ENCODE measurements at regions not wholly inside any gene's neighbourhood (a gene's known extent, or its start where the extent isn't known, plus 50 kb on each side); places are given as distances from the start of the nearest gene placed in this dataset.

DNA sequence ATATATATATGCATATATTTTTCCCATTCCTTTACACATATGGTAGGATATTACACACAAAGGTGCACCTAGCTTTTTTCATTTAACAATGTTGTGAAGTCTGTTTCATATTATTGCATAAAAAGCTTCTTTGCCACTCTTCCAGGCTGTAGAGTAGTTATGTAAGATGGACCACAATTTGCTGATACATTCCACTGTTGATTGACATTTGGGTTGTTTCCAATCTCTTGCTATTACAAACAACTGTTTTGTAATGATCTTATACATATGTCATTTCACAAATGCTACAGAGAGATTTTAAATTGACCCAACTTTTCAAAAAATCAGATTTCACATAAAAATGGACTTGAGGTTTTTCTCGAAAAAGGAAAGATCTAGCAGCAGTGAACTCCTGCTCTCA, 301.4 kb downstream of the CDCA7 start:
- WGBS, 2 experiments (ENCODE audit: insufficient coverage in 2 of 2): 0% methylated on average over 1 of the region's 1 CpG
- Histone ChIP-seq H3K4me3 (ENCODE audit: extremely low read depth, insufficient read depth, low read length, poor library complexity, severe bottlenecking) (no peak overlapping the region), H3K27ac (ENCODE audit: low read depth, low read length, severe bottlenecking) (no peak overlapping the region), H3K4me1 (ENCODE audit: control insufficient read depth, insufficient read depth, low read length, poor library complexity, severe bottlenecking) (peaks cover 18% of the 10 kb centered on the region), H3K36me3 (ENCODE audit: control insufficient read depth, insufficient read depth, low read length) (no peaks in the 10 kb centered on the region), H3K9me3 (ENCODE audit: control insufficient read depth, low read length) (peaks cover 9% of the 10 kb centered on the region)

DNA sequence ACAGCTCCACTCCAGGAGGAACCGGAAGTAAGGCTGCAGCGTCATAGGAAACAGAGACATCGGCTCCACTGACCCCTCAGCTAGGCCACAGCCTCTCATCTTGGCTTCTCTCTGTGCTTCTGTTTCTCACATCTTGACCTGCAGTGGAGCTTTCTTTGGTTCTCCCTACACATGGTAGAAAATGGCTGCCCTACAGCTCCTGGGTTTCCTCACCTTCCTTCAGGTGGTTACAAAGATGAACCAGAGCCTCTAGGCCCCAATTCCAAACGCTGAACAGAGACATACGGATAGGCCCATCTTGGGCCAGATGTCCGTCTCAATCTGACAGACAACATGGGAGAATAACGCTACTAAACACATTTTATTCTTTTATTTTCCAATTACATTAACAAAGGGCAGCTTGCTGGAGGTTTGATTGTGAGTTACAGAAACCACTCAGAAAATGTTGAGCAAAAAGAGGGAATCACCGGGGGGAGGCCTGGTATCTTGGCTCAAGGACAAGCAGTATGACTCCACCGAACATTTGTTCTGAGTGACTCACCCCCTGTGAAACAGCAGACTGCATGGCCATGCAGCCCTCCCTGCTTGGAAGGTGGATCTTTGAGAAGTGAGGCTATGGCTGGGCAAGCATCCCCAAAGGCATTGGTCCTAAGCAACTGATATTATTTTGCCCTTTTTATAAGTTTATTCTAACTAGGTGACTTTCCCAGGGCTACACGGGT, 303.5 kb downstream of the CDCA7 start:
- no peaks in the 10 kb centered on the region for H3K36me3 ChIP-seq (ENCODE audit: control insufficient read depth, insufficient read depth, low read length)
- H3K27ac ChIP-seq (ENCODE audit: low read depth, low read length, severe bottlenecking): no peak overlapping the region
- H3K4me1 ChIP-seq (ENCODE audit: control insufficient read depth, insufficient read depth, low read length, poor library complexity, severe bottlenecking): peaks cover 14% of the 10 kb centered on the region
- WGBS, 2 experiments (ENCODE audit: insufficient coverage in 2 of 2): 79 to 89% methylated on average over 7 to 8 of the region's 10 CpGs
- no peak overlapping the region for H3K4me3 ChIP-seq (ENCODE audit: extremely low read depth, insufficient read depth, low read length, poor library complexity, severe bottlenecking)
- H3K9me3 ChIP-seq (ENCODE audit: control insufficient read depth, low read length): no peaks in the 10 kb centered on the region

DNA sequence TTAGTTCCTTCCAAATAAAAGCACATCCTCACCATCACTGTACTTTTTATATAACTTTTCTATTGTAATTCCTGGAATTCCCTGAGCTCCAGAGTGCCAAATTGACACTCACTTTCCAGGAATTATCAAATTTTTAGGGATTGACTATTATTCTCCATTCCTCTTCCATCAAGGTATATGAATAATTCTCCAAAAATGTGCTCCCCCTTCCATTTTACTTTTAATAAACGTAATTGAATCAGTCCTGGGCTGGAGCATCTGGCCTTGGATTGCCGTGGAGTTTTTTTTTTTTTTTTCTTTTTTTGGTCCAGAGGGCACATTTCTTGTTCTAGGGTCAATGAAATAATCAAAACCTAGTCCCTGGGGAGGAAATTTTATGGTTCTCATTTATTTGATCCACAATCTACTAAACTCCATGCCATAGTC, 304.3 kb downstream of the CDCA7 start:
- Histone ChIP-seq H3K9me3 (ENCODE audit: control insufficient read depth, low read length) (no peaks in the 10 kb centered on the region), H3K4me1 (ENCODE audit: control insufficient read depth, insufficient read depth, low read length, poor library complexity, severe bottlenecking) (peaks cover 9% of the 10 kb centered on the region), H3K36me3 (ENCODE audit: control insufficient read depth, insufficient read depth, low read length) (no peaks in the 10 kb centered on the region), H3K4me3 (ENCODE audit: extremely low read depth, insufficient read depth, low read length, poor library complexity, severe bottlenecking) (no peak overlapping the region), H3K27ac (ENCODE audit: low read depth, low read length, severe bottlenecking) (no peak overlapping the region)
- no CpG with 5 or more reads among the region's 2 CpGs for WGBS, 2 experiments (ENCODE audit: insufficient coverage in 2 of 2)

- H3K27ac ChIP-seq (ENCODE audit: low read depth, low read length, severe bottlenecking): no peak overlapping the region
- WGBS, 2 experiments (ENCODE audit: insufficient coverage in 2 of 2): 54 to 60% methylated on average over 2 to 4 of the region's 8 CpGs
- no peaks in the 10 kb centered on the region for H3K9me3 ChIP-seq (ENCODE audit: control insufficient read depth, low read length)
- no peak overlapping the region for H3K4me3 ChIP-seq (ENCODE audit: extremely low read depth, insufficient read depth, low read length, poor library complexity, severe bottlenecking)
- peaks cover 4% of the 10 kb centered on the region for H3K4me1 ChIP-seq (ENCODE audit: control insufficient read depth, insufficient read depth, low read length, poor library complexity, severe bottlenecking)
- H3K36me3 ChIP-seq (ENCODE audit: control insufficient read depth, insufficient read depth, low read length): no peaks in the 10 kb centered on the region
These were observed 304.8 kb downstream of the CDCA7 start for GRCh38 chr2:173659509-173659908.

GRCh38 chr2:173661586-173661985, 303.6 kb downstream of the SP3 start:
- H3K9me3 ChIP-seq (ENCODE audit: control insufficient read depth, low read length): no peaks in the 10 kb centered on the region
- H3K27ac ChIP-seq (ENCODE audit: low read depth, low read length, severe bottlenecking): no peak overlapping the region
- H3K4me1 ChIP-seq (ENCODE audit: control insufficient read depth, insufficient read depth, low read length, poor library complexity, severe bottlenecking): no peaks in the 10 kb centered on the region
- H3K36me3 ChIP-seq (ENCODE audit: control insufficient read depth, insufficient read depth, low read length): no peaks in the 10 kb centered on the region
- WGBS, 2 experiments (ENCODE audit: insufficient coverage in 2 of 2): no CpG with 5 or more reads among the region's 2 CpGs
- H3K4me3 ChIP-seq (ENCODE audit: extremely low read depth, insufficient read depth, low read length, poor library complexity, severe bottlenecking): no peak overlapping the region

DNA sequence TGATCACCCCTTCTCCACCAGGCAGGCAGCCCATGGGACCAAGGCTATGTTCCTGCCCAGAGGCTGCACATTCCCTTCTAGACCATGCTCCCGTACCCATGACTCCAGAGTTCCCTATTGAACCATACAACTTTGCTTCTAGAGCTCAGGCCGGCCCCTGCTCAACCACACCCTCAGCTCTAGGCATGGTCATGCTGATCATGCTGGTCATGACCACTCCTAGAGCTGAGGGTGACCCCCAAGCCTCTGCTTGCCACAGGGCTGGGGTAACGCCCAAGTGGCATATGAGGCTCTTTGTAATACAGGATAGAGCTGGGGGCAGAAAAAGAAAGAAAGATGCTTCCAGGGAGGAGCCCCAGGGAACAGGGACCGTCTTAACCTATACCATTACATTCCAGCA, 301.8 kb downstream of the SP3 start:
- H3K9me3 ChIP-seq (ENCODE audit: control insufficient read depth, low read length): no peaks in the 10 kb centered on the region
- H3K36me3 ChIP-seq (ENCODE audit: control insufficient read depth, insufficient read depth, low read length): no peaks in the 10 kb centered on the region
- no peak overlapping the region for H3K27ac ChIP-seq (ENCODE audit: low read depth, low read length, severe bottlenecking)
- H3K4me1 ChIP-seq (ENCODE audit: control insufficient read depth, insufficient read depth, low read length, poor library complexity, severe bottlenecking): no peaks in the 10 kb centered on the region
- H3K4me3 ChIP-seq (ENCODE audit: extremely low read depth, insufficient read depth, low read length, poor library complexity, severe bottlenecking): no peak overlapping the region
- WGBS, 2 experiments (ENCODE audit: insufficient coverage in 2 of 2): 91 to 100% methylated on average over 2 of the region's 4 CpGs

- H3K4me1 ChIP-seq (ENCODE audit: control insufficient read depth, insufficient read depth, low read length, poor library complexity, severe bottlenecking): no peaks in the 10 kb centered on the region
These were observed 301.2 kb downstream of the SP3 start for GRCh38 chr2:173663835-173664512.

GRCh38 chr2:173664513-173664910, 300.7 kb downstream of the SP3 start:
- no peak overlapping the region for H3K4me3 ChIP-seq (ENCODE audit: extremely low read depth, insufficient read depth, low read length, poor library complexity, severe bottlenecking)
- no peaks in the 10 kb centered on the region for H3K4me1 ChIP-seq (ENCODE audit: control insufficient read depth, insufficient read depth, low read length, poor library complexity, severe bottlenecking)
- H3K36me3 ChIP-seq (ENCODE audit: control insufficient read depth, insufficient read depth, low read length): no peaks in the 10 kb centered on the region
- WGBS, 2 experiments (ENCODE audit: insufficient coverage in 2 of 2): 100% methylated on average over 1 of the region's 6 CpGs; no CpG with 5 or more reads in 1 of the 2 experiments
- no peak overlapping the region for H3K27ac ChIP-seq (ENCODE audit: low read depth, low read length, severe bottlenecking)
- H3K9me3 ChIP-seq (ENCODE audit: control insufficient read depth, low read length): no peaks in the 10 kb centered on the region

More at GRCh38 chr2:173663835-173664512, 301.2 kb downstream of the SP3 start:
- 92% methylated on average over 2 of the region's 5 CpGs; no CpG with 5 or more reads in 1 of the 2 experiments for WGBS, 2 experiments (ENCODE audit: insufficient coverage in 2 of 2)
- H3K4me3 ChIP-seq (ENCODE audit: extremely low read depth, insufficient read depth, low read length, poor library complexity, severe bottlenecking): no peak overlapping the region
- no peaks in the 10 kb centered on the region for H3K9me3 ChIP-seq (ENCODE audit: control insufficient read depth, low read length)
- no peaks in the 10 kb centered on the region for H3K36me3 ChIP-seq (ENCODE audit: control insufficient read depth, insufficient read depth, low read length)
- no peak overlapping the region for H3K27ac ChIP-seq (ENCODE audit: low read depth, low read length, severe bottlenecking)

DNA sequence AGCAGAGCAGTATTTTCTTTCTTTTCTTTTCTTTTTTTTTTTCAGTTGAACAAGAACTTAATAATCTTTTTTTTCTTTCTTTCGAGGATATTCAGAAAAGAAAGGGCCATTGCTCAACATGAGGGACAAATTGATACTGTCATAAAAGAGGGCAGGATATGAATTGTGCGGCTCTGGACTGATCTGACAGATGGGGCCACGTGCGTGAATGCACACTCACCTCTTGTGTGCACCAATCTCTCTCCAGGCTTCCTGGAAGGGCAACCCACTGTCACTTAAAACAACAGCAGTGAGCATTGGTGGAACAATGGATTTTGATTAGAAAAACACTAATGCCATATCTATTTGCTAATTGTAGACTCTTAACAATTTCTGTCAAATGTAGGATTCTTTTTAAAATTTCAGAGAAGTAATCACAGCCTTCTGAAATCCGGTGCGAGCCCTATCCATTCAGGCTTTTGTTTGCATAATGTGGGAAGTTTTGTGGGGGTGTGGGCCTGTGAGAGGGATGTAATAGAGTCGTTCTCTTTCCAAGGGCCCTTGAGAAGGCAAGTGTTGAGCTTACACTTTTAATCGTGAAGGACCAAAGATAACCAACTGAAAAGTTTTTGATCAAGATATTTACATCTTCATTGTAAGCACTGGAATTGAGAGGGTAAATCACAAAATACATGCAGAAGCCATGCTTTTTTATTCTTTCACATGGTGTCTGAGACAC, 298.8 kb downstream of the SP3 start:
- WGBS, 2 experiments (ENCODE audit: insufficient coverage in 2 of 2): 82 to 88% methylated on average over 4 of the region's 8 CpGs
- no peak overlapping the region for H3K27ac ChIP-seq (ENCODE audit: low read depth, low read length, severe bottlenecking)
- H3K4me1 ChIP-seq (ENCODE audit: control insufficient read depth, insufficient read depth, low read length, poor library complexity, severe bottlenecking): no peaks in the 10 kb centered on the region
- H3K36me3 ChIP-seq (ENCODE audit: control insufficient read depth, insufficient read depth, low read length): no peaks in the 10 kb centered on the region
- no peak overlapping the region for H3K4me3 ChIP-seq (ENCODE audit: extremely low read depth, insufficient read depth, low read length, poor library complexity, severe bottlenecking)
- no peaks in the 10 kb centered on the region for H3K9me3 ChIP-seq (ENCODE audit: control insufficient read depth, low read length)

GRCh38 chr2:173667014-173667413, 298.2 kb downstream of the SP3 start:
- no peaks in the 10 kb centered on the region for H3K4me1 ChIP-seq (ENCODE audit: control insufficient read depth, insufficient read depth, low read length, poor library complexity, severe bottlenecking)
- no peak overlapping the region for H3K4me3 ChIP-seq (ENCODE audit: extremely low read depth, insufficient read depth, low read length, poor library complexity, severe bottlenecking)
- no peaks in the 10 kb centered on the region for H3K9me3 ChIP-seq (ENCODE audit: control insufficient read depth, low read length)
- no peak overlapping the region for H3K27ac ChIP-seq (ENCODE audit: low read depth, low read length, severe bottlenecking)
- 80 to 91% methylated on average over 3 of the region's 3 CpGs for WGBS, 2 experiments (ENCODE audit: insufficient coverage in 2 of 2)
- no peaks in the 10 kb centered on the region for H3K36me3 ChIP-seq (ENCODE audit: control insufficient read depth, insufficient read depth, low read length)
